SK-N-SH treated with all-trans-retinoic acid at 6 μM for 48 hours (cell line): ENCODE measurements at regions not wholly inside any gene's neighbourhood (a gene's known extent, or its start where the extent isn't known, plus 50 kb on each side); places are given as distances from the start of the nearest gene placed in this dataset.
A peak's percentile ranks its signal among the peaks of the same experiment; 100 is the strongest.

Source experiments
- ATAC-seq: fragments of 200-7000 bp; cut with Tn5 transposase; 3 replicates; pipeline ENCODE4 v1.9.1; 2020; ENCODE audit warnings: mild to moderate bottlenecking, moderate library complexity
- BACH2 ChIP-seq: fragments of 250-450 bp; sonication (Bioruptor Pico); IDR thresholded peaks from 2 replicates; pipeline ENCODE4 v1.9.0; 2021; ENCODE audit warnings: mild to moderate bottlenecking, borderline replicate concordance
- CREB5 ChIP-seq: fragments of 250-450 bp; sonication (Bioruptor Pico); IDR thresholded peaks from 2 replicates; pipeline ENCODE4 v1.5.1; 2020; ENCODE audit warnings: low read depth, mild to moderate bottlenecking, moderate library complexity
- CSDC2 ChIP-seq: fragments of 250-450 bp; sonication (Bioruptor Pico); IDR thresholded peaks from 2 replicates; pipeline ENCODE4 v1.5.0; 2020; ENCODE audit warnings: mild to moderate bottlenecking, moderate library complexity
- ESRRG ChIP-seq: fragments of 250-450 bp; sonication (Bioruptor Pico); IDR thresholded peaks from 2 replicates; pipeline ENCODE4 v1.6.1; 2021; ENCODE audit warnings: mild to moderate bottlenecking
- GLIS3 ChIP-seq: fragments of 250-450 bp; sonication (Bioruptor Pico); IDR thresholded peaks from 2 replicates; pipeline ENCODE4 v1.5.0; 2020; ENCODE audit warnings: mild to moderate bottlenecking, moderate library complexity
- ISL1 ChIP-seq: fragments of 250-450 bp; sonication (Bioruptor Pico); IDR thresholded peaks from 2 replicates; pipeline ENCODE4 v2.1.2; 2022; ENCODE audit warnings: mild to moderate bottlenecking, moderate library complexity
- OSR1 ChIP-seq: fragments of 250-450 bp; sonication (Bioruptor Pico); IDR thresholded peaks from 2 replicates; pipeline ENCODE4 v1.8.0; 2022; ENCODE audit warnings: moderate library complexity, mild to moderate bottlenecking, inconsistent platforms
- PATZ1 ChIP-seq: fragments of 250-450 bp; sonication (Bioruptor Pico); IDR thresholded peaks from 2 replicates; pipeline ENCODE4 v1.8.0; 2020; ENCODE audit warnings: mild to moderate bottlenecking, moderate library complexity, borderline replicate concordance
- POU6F1 ChIP-seq: fragments of 250-450 bp; sonication (Bioruptor Pico); IDR thresholded peaks from 2 replicates; pipeline ENCODE4 v1.8.0; 2021; ENCODE audit warnings: low read depth, mild to moderate bottlenecking, moderate library complexity, borderline replicate concordance
- RARB ChIP-seq: fragments of 250-450 bp; sonication (Bioruptor Pico); IDR thresholded peaks from 2 replicates; pipeline ENCODE4 v1.8.0; 2021; ENCODE audit warnings: mild to moderate bottlenecking, moderate library complexity
- TCF4 ChIP-seq: fragments of 250-450 bp; sonication (Bioruptor Pico); IDR thresholded peaks from 2 replicates; pipeline ENCODE4 v1.8.0; 2021; ENCODE audit warnings: mild to moderate bottlenecking, moderate library complexity, borderline replicate concordance
- TOX ChIP-seq: fragments of 250-450 bp; sonication (Bioruptor Pico); IDR thresholded peaks from 2 replicates; pipeline ENCODE4 v1.8.0; 2021; ENCODE audit warnings: mild to moderate bottlenecking, moderate library complexity, borderline replicate concordance
- ZFP3 ChIP-seq: fragments of 250-450 bp; sonication (Bioruptor Pico); IDR thresholded peaks from 2 replicates; pipeline ENCODE4 v1.5.0; 2020; ENCODE audit warnings: mild to moderate bottlenecking, moderate library complexity
- ZFP30 ChIP-seq: fragments of 450-650 bp; formaldehyde crosslinking; IDR thresholded peaks from 2 replicates; pipeline ENCODE4 v1.5.0; 2022; ENCODE audit warnings: mild to moderate bottlenecking, moderate library complexity
- ZNF565 ChIP-seq: fragments of 450-650 bp; formaldehyde crosslinking; conservative IDR thresholded peaks from 2 replicates; pipeline ENCODE4 v1.5.0; 2020; ENCODE audit warnings: low read depth, mild to moderate bottlenecking, moderate library complexity
- ZNF70 ChIP-seq: fragments of 450-650 bp; formaldehyde crosslinking; IDR thresholded peaks from 2 replicates; pipeline ENCODE4 v1.5.0; 2020; ENCODE audit warnings: mild to moderate bottlenecking, moderate library complexity
- ZNF8 ChIP-seq: fragments of 450-650 bp; formaldehyde crosslinking; IDR thresholded peaks from 2 replicates; pipeline ENCODE4 v1.5.0; 2020; ENCODE audit warnings: mild to moderate bottlenecking, moderate library complexity
- TF ChIP-seq, protein P1 (sequence below): fragments of 250-450 bp; sonication (Bioruptor Pico); IDR thresholded peaks from 2 replicates; pipeline ENCODE4 v1.5.0; 2020; ENCODE audit warnings: mild to moderate bottlenecking, moderate library complexity

DNA sequence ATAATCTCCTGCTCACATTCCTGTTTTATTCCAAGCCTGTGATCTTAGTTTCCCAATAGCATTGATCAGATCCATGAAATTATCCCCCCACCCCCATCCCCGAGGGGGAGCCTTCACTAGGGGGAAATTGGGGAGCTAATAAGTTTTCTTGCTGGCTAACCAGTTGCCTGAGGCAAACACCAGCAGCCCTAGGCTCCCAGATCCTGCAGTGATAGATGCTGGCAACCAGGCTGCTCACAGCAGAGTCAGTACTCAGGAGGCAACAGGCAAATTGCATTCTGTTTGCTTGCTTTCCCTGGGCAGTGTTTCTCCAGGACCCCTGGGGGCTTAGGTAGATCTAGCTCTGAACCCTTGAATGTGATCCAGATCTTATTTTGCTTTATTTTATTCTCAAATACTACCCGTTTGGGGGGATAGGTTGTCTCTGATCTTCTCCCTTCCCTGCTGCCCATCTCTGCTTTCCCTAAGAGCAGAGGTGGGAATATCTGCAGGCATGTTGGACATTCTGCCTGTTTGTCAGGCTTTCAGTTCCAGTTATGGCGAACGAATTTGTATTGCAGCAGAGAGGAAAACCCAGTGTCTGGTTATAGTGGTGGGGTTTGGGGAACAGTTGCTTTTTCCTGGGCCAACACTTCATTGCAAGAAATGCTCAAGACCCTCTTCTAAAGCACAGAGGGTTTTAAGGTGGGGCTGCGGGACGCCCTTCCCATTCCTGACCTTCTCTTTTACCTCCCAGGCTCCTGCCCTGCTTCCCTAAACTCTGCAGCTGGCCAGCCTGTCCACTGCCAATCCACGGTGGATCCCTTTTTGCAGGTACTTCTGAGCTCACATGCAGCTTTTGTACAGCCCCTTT, 289.8 kb upstream of the PLXNA2 start:
- ATAC-seq, result peak; percentile 21

GRCh38 chr1:208534599-208534897, 290.4 kb upstream of the PLXNA2 start:
- ATAC-seq, result peak; percentile 27; the same call in 2 of the 3 replicates

More for the DNA sequence above, 289.8 kb upstream of the PLXNA2 start:
- TF ChIP-seq TCF4 (CRISPR knock-in tag) (no peak), CREB5 (CRISPR knock-in tag) (no peak), ZNF8 (CRISPR knock-in tag) (no peak), GLIS3 (CRISPR knock-in tag) (no peak), BACH2 (no peak), TOX (CRISPR knock-in tag) (no peak), ZFP30 (no peak), RARB (CRISPR knock-in tag) (no peak), ESRRG (CRISPR knock-in tag) (no peak)
- TF ChIP-seq, protein P1, sequence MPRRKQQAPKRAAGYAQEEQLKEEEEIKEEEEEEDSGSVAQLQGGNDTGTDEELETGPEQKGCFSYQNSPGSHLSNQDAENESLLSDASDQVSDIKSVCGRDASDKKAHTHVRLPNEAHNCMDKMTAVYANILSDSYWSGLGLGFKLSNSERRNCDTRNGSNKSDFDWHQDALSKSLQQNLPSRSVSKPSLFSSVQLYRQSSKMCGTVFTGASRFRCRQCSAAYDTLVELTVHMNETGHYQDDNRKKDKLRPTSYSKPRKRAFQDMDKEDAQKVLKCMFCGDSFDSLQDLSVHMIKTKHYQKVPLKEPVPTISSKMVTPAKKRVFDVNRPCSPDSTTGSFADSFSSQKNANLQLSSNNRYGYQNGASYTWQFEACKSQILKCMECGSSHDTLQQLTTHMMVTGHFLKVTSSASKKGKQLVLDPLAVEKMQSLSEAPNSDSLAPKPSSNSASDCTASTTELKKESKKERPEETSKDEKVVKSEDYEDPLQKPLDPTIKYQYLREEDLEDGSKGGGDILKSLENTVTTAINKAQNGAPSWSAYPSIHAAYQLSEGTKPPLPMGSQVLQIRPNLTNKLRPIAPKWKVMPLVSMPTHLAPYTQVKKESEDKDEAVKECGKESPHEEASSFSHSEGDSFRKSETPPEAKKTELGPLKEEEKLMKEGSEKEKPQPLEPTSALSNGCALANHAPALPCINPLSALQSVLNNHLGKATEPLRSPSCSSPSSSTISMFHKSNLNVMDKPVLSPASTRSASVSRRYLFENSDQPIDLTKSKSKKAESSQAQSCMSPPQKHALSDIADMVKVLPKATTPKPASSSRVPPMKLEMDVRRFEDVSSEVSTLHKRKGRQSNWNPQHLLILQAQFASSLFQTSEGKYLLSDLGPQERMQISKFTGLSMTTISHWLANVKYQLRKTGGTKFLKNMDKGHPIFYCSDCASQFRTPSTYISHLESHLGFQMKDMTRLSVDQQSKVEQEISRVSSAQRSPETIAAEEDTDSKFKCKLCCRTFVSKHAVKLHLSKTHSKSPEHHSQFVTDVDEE, result no peak

GRCh38 chr1:208534979-208535378, 290.8 kb upstream of the PLXNA2 start:
- ATAC-seq, result no peak
- TF ChIP-seq PATZ1 (CRISPR knock-in tag) (no peak), ZFP30 (no peak), GLIS3 (CRISPR knock-in tag) (no peak)

More at GRCh38 chr1:208534599-208534897, 290.4 kb upstream of the PLXNA2 start:
- TF ChIP-seq CSDC2 (CRISPR knock-in tag) (no peak), TOX (CRISPR knock-in tag) (0 out of 2 replicates have a peak, but pooled peaks have one; percentile 31)

GRCh38 chr1:208535511-208535910, 291.3 kb upstream of the PLXNA2 start:
- no peak for TF ChIP-seq OSR1 (CRISPR knock-in tag)
- TF ChIP-seq, all 23 proteins: peak for 0
- no peak for ATAC-seq

DNA sequence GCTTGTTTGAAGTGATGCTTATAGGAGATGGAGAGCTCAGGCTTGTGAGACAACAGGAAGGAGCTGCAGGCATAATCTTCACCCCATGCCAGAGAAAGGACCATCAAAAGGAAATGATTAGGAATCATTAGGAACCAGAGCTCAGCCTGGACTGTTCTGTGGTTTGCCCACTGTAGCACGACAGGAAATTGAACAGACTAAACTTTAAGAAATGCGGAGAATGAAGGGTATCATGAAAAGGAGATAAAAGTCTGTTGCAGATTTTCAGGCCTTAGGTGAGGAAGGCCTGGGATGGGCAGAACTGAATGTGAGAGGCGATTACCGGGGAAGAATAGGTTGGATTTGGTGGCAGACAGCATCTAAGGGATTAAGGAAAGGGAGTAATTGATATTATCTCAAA, 292.0 kb upstream of the PLXNA2 start:
- TF ChIP-seq CREB5 (CRISPR knock-in tag) (no peak), ZNF70 (no peak), POU6F1 (CRISPR knock-in tag) (no peak), ISL1 (CRISPR knock-in tag) (no peak), ZFP3 (CRISPR knock-in tag) (no peak), ESRRG (CRISPR knock-in tag) (no peak), TCF4 (CRISPR knock-in tag) (no peak), ZNF565 (CRISPR knock-in tag) (no peak), OSR1 (CRISPR knock-in tag) (no peak), ZNF8 (CRISPR knock-in tag) (no peak), TOX (CRISPR knock-in tag) (no peak)
- TF ChIP-seq, protein P1, result no peak
- TF ChIP-seq, all 23 proteins: peak for 0
- peak; percentile 63 for ATAC-seq
